HUES64 (cell line): ENCODE measurements at regions not wholly inside any gene's neighbourhood (a gene's known extent, or its start where the extent isn't known, plus 50 kb on each side); places are given as distances from the start of the nearest gene placed in this dataset.
"Not testable (repeated sequence)": the region's sequence is repeated elsewhere in the genome, so short reads cannot be mapped to it uniquely, and the experiment has no call there.

Source experiments
- H3K27ac ChIP-seq: 2 replicates; pipeline ENCODE4 v1.7.0; 2013; ENCODE audit warnings: low read depth, low read length, inconsistent platforms
- H3K27me3 ChIP-seq: 2 replicates; pipeline ENCODE4 v1.6.1; 2013; ENCODE audit warnings: mild to moderate bottlenecking, low read length; ENCODE audit not compliant: insufficient read depth
- H3K36me3 ChIP-seq: 2 replicates; pipeline ENCODE4 v1.6.1; 2013; ENCODE audit warnings: mild to moderate bottlenecking, low read length; ENCODE audit not compliant: insufficient read depth
- H3K4me1 ChIP-seq: 2 replicates; pipeline ENCODE4 v1.6.1; 2013; ENCODE audit warnings: mild to moderate bottlenecking, low read length, moderate library complexity; ENCODE audit not compliant: insufficient read depth
- H3K4me3 ChIP-seq: 2 replicates; pipeline ENCODE4 v1.5.1; 2013; ENCODE audit warnings: mild to moderate bottlenecking, low read length, moderate library complexity
- H3K9ac ChIP-seq: 2 replicates; pipeline ENCODE4 v1.6.1; 2013; ENCODE audit warnings: mild to moderate bottlenecking, low read depth, low read length
- H3K9me3 ChIP-seq: 2 replicates; pipeline ENCODE4 v1.6.1; 2013; ENCODE audit warnings: low read depth, low read length; ENCODE audit not compliant: insufficient read depth
- WGBS: fragments of 150-250, 120-280 bp; methylation state at CpG from one replicate; pipeline ENCODE4 v1.1.7; 2013; ENCODE audit warnings: missing lambda C conversion rate; 5-methylcytosine and 5-hydroxymethylcytosine counted together

DNA sequence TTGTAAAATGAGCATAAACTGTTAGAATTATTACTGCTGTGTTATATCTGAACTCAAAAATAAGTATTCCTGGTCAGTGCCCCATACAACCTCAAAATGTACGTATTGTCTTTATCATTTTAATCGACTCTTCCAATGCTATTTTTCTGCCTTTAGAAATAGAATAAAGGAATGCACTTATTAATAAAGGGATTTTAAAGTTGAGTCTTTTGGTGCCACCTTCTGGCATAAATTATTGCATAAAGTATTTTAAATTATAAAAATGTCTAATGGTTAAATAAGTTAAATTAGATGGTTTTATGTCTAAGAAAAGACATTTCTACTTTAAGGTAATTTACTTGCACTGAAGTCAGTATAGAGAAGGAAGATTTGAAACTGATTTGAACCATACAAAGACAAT lies 424.0 kb upstream of the NDST4 start:
- no peak overlapping the region for H3K4me3 ChIP-seq
- no peaks in the 10 kb centered on the region for H3K4me1 ChIP-seq
- no peak overlapping the region for H3K9ac ChIP-seq
- no peaks in the 10 kb centered on the region for H3K27me3 ChIP-seq
- H3K9me3 ChIP-seq, result no peaks in the 10 kb centered on the region
- no CpG with 5 or more reads among the region's 2 CpGs for WGBS
- H3K27ac ChIP-seq, result no peak overlapping the region
- no peaks in the 10 kb centered on the region for H3K36me3 ChIP-seq

DNA sequence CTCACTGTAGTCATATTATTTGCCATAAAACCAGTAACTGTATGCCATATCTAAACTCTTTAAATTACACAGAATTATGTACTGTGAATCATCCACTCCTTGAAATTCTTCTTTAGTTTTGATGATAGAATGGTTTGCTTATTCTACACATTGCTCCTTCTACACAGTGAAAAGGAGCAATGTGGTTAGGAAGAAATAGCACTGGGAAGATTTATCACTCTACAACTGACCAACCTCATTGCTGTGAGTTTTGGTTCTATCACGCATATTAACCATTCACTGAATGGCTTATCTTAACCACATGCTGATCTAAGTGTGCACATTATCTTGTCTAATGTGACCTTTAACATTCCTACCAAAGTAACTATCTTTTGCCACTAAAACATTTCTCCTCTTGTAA lies 415.7 kb upstream of the NDST4 start:
- no peaks in the 10 kb centered on the region for H3K9me3 ChIP-seq
- no peaks in the 10 kb centered on the region for H3K4me1 ChIP-seq
- no peak overlapping the region for H3K27ac ChIP-seq
- no peak overlapping the region for H3K4me3 ChIP-seq
- no peak overlapping the region for H3K9ac ChIP-seq
- no peaks in the 10 kb centered on the region for H3K27me3 ChIP-seq
- 43% methylated on average over 1 of the region's 1 CpG for whole genome bisulfite sequencing
- H3K36me3 ChIP-seq, result no peaks in the 10 kb centered on the region

DNA sequence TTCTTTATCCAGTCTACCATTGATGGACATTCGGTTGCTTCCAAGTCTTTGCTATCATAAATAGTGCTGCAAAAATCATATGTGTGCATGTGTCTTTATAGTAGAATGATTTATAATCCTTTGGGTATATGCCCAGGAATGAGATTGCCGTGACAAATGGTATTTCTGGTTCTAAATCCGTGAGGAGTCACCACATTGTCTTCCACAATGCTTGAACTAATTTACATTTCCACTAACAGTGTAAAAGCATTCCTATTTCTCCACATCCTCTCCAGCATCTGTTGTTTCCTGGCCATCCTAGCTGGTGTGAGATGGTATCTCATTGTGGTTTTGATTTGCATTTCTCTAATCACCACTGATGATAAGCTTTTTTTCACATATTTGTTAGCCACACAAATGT lies 406.1 kb upstream of the NDST4 start:
- not testable (repeated sequence) for H3K4me1 ChIP-seq, H3K27me3 ChIP-seq, H3K4me3 ChIP-seq, H3K36me3 ChIP-seq, H3K9ac ChIP-seq, H3K27ac ChIP-seq, H3K9me3 ChIP-seq
- WGBS, result 93% methylated on average over 3 of the region's 3 CpGs

DNA sequence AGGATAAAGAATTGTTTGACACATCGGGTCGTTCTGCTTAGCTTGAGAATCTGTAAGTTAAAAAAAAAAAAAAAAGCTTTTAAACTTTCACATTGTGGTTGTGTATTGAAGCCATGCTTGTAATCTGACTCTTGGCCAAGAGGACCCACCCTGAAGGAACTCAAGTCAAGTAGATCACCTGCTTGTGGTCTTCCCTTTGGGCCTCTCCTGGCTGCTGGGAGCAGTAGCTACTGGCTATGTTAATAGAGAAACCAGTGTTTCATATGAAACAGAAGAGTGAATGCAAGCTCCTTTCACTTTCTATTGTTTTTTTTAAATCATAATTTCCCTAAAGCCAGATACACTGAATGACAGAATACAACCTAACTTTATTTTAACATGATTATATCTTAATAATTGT lies 402.4 kb upstream of the NDST4 start:
- H3K36me3 ChIP-seq, result no peaks in the 10 kb centered on the region
- H3K4me3 ChIP-seq, result no peak overlapping the region
- H3K4me1 ChIP-seq, result no peaks in the 10 kb centered on the region
- H3K9me3 ChIP-seq, result no peaks in the 10 kb centered on the region
- no peaks in the 10 kb centered on the region for H3K27me3 ChIP-seq
- H3K9ac ChIP-seq, result no peak overlapping the region
- no peak overlapping the region for H3K27ac ChIP-seq
- WGBS, result 49% methylated on average over 2 of the region's 2 CpGs

DNA sequence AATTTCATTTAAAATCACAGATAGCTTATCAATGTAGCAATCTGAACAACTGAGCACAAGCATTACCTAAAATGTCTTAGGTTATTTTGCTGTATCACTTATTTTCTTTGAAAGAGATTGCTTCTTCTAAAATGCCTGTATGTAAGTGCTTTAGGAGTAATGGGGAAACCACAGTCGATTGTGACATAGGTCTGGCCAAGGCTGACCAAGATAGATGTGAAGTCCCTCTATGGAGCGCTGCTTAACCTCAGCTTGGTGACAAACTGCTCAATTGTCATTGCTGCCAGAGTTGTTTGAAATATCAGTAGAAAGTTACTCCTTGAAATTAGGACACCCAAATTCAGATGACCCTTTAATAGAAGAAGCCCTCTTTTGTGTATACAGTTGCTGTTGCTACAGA lies 401.9 kb upstream of the NDST4 start:
- H3K4me3 ChIP-seq, result no peak overlapping the region
- H3K27me3 ChIP-seq, result no peaks in the 10 kb centered on the region
- no peak overlapping the region for H3K27ac ChIP-seq
- no peaks in the 10 kb centered on the region for H3K36me3 ChIP-seq
- H3K9me3 ChIP-seq, result no peaks in the 10 kb centered on the region
- H3K4me1 ChIP-seq, result no peaks in the 10 kb centered on the region
- WGBS, result 95% methylated on average over 2 of the region's 2 CpGs
- no peak overlapping the region for H3K9ac ChIP-seq

DNA sequence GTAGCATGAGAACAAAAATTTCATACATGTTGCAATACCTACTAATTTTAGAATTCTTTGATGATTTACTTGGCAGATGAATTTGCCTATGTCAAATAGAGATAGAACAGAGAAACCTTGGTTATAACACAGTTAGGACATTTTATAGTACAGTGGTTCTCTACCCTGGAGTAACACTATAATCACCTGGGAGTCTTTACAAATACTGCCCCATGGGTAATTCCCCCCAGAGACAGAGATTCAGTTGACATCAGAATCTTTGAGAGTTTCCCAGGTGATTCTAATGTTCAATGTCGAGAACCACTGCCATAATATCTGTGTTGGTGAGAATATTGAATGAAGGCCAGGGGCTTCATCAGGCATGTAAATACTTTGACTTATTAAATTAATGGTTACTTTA lies 401.3 kb upstream of the NDST4 start:
- Histone ChIP-seq H3K4me3 (no peak overlapping the region), H3K27me3 (no peaks in the 10 kb centered on the region), H3K27ac (no peak overlapping the region), H3K9me3 (no peaks in the 10 kb centered on the region), H3K36me3 (no peaks in the 10 kb centered on the region), H3K4me1 (no peaks in the 10 kb centered on the region), H3K9ac (no peak overlapping the region)
- WGBS, result 87% methylated on average over 1 of the region's 1 CpG

DNA sequence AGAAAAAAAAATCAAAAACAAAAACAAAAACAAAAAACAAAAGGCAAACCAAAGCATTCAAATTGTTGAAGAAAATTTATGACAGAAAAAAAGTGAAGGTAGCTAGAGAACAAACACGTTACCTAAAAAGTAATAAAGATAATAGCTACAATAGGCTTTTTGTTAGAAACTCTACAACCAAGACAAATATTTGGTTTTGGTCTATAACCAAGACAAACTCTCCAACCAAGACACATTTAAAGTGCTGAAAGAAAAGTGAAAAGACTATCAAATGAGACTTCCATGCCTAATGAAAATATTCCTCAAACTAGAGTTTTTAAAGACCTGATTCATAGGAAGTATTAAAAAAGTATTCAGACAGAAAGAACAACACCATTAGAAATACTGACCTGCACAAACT lies 391.9 kb upstream of the NDST4 start:
- H3K4me1 ChIP-seq, result no peaks in the 10 kb centered on the region
- no CpG with 5 or more reads among the region's 1 CpG for WGBS
- no peaks in the 10 kb centered on the region for H3K36me3 ChIP-seq

DNA sequence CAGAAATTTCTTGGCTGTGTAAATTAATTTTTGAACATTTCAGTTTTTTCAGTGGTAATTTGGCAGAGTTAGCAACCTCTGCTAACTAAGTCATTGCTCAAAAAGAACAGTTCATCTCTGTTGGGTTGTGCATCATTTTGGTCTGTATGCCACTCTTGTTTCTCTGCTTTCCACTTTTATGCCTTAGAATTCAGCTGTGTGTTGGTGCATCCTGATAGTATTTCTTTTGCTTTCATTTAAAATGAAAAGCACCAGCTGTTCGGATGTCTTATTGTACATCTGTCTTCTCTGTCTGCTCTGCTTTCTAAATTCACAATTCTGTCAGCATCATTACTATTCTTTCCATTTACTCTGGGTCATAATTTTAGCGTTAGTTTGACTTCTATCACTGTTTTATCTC lies 388.2 kb upstream of the NDST4 start:
- Histone ChIP-seq H3K27ac (no peak overlapping the region), H3K9me3 (no peaks in the 10 kb centered on the region; the same call in 1 of the 2 replicates), H3K27me3 (no peaks in the 10 kb centered on the region), H3K4me1 (no peaks in the 10 kb centered on the region), H3K36me3 (no peaks in the 10 kb centered on the region), H3K9ac (no peak overlapping the region), H3K4me3 (no peak overlapping the region)
- 95% methylated on average over 2 of the region's 2 CpGs for WGBS

More for the DNA sequence above, 391.9 kb upstream of the NDST4 start:
- H3K9ac ChIP-seq, result no peak overlapping the region
- no peaks in the 10 kb centered on the region for H3K9me3 ChIP-seq
- no peaks in the 10 kb centered on the region for H3K27me3 ChIP-seq
- no peak overlapping the region for H3K4me3 ChIP-seq
- H3K27ac ChIP-seq, result no peak overlapping the region

DNA sequence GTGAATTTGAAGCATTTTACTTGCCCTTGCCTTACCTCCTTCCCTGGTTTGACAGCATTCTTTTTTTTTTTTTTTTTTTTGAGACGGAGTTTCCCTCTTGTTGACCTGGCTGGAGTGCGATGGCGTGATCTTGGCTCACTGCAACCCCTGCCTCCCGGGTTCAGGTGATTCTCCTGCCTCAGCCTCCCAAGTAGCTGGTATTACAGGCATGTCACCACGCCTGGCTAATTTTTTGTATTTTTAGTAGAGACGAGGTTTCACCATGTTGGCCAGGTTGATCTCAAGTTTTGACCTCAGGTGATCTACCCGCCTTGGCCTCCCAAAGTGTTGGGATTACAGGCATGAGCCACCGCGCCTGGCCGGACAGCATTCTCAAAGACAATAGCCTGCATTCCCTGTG lies 380.4 kb upstream of the NDST4 start:
- WGBS, result 95% methylated on average over 10 of the region's 10 CpGs
- not testable (repeated sequence) for H3K36me3 ChIP-seq, H3K4me3 ChIP-seq, H3K9ac ChIP-seq, H3K9me3 ChIP-seq, H3K27me3 ChIP-seq, H3K27ac ChIP-seq, H3K4me1 ChIP-seq

DNA sequence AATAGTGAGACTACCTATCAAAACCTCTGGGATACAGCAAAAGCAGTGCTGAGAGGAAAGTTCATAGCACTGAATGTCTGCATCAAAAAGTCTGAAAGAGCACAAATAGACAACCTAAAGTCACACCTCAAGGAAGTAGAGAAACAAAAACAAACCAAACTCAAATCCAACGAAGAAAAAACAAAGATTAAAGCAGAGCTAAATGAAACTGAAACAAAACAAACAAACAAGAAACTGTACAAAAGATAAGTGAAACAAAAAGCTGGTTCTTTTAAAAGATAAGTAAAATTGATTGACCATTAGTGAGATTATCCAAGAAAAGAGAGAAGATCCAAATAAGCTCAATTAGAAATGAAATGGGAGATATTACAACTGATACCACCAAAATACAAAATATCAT lies 378.3 kb upstream of the NDST4 start:
- Histone ChIP-seq H3K27ac (no peak overlapping the region), H3K27me3 (no peaks in the 10 kb centered on the region), H3K4me3 (no peak overlapping the region), H3K9me3 (no peaks in the 10 kb centered on the region), H3K36me3 (no peaks in the 10 kb centered on the region), H3K4me1 (no peaks in the 10 kb centered on the region), H3K9ac (no peak overlapping the region)
- WGBS, result 82% methylated on average over 1 of the region's 1 CpG

DNA sequence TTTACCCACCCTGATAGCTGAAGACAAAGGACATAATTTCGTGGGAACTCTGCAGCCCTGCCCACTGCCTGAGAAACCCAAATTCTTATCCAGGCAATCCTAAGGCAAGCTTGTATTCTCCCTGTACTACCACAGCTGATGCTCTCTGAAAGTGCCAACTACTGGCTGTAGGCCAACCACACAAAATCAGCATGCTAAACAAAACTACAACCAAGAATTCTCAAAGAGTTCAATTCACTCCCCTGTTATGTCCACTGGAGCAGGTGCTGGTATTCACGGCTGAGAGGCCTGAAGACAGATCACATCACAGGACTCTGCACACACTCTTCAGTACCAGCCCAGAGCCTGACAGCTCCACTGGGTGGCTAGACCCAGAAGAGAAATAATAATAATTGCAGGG lies 375.9 kb upstream of the NDST4 start:
- Histone ChIP-seq H3K36me3 (no peaks in the 10 kb centered on the region), H3K9me3 (no peaks in the 10 kb centered on the region), H3K27ac (no peak overlapping the region), H3K4me1 (no peaks in the 10 kb centered on the region), H3K9ac (no peak overlapping the region), H3K4me3 (no peak overlapping the region), H3K27me3 (no peaks in the 10 kb centered on the region)
- WGBS, result 93% methylated on average over 2 of the region's 2 CpGs

DNA sequence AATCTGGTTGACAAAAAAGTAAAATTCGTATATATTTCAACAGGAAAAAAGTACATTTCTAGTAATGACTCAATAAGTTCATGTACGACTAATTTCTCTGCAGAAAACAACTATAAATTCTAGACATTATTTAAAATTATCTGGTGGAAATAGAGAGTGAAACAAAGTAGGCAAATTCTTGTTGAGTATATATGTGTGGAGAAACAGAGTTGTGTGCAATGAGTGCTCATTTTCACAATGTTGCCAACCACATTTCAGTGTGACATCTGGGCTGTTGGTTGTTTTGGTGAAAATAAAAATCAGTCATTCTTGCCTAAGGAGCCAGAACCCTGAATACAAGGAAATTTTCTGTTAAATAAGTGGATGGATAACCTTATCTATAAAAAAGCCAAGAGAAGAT lies 372.0 kb upstream of the NDST4 start:
- no peak overlapping the region for H3K9ac ChIP-seq
- no CpG with 5 or more reads among the region's 2 CpGs for WGBS
- H3K4me3 ChIP-seq, result no peak overlapping the region
- H3K27ac ChIP-seq, result no peak overlapping the region
- no peaks in the 10 kb centered on the region for H3K36me3 ChIP-seq
- H3K4me1 ChIP-seq, result no peaks in the 10 kb centered on the region
- H3K9me3 ChIP-seq, result no peaks in the 10 kb centered on the region
- no peaks in the 10 kb centered on the region for H3K27me3 ChIP-seq
